HG02870 (cell line): ENCODE measurements at regions not wholly inside any gene's neighbourhood (a gene's known extent, or its start where the extent isn't known, plus 50 kb on each side); places are given as distances from the start of the nearest gene placed in this dataset.

ENCODE experiments used
- ATAC-seq: cut with Tn5 transposase; IDR thresholded peaks from one replicate; pipeline ENCODE4 v1.9.1; 2021; ENCODE audit warnings: mild to moderate bottlenecking, moderate library complexity; ENCODE audit not compliant: unreplicated experiment

GRCh38 chr1:56167596-56167995 is 411.8 kb downstream of the PLPP3 start:
- ATAC-seq, result no peak

- no peak for ATAC-seq
Measured at GRCh38 chr1:56160773-56161315, 418.5 kb downstream of the PLPP3 start.

- no peak for ATAC-seq
Measured at GRCh38 chr1:56156971-56157876, 422.1 kb downstream of the PLPP3 start.

GRCh38 chr1:56153276-56153675 is 426.1 kb downstream of the PLPP3 start:
- no peak for ATAC-seq

- ATAC-seq, result no peak
Measured at GRCh38 chr1:56152635-56153034, 426.7 kb downstream of the PLPP3 start.

GRCh38 chr1:56151402-56151801 is 428.0 kb downstream of the PLPP3 start:
- no peak for ATAC-seq

GRCh38 chr1:56150441-56151215 is 428.7 kb downstream of the PLPP3 start:
- ATAC-seq, result no peak

- no peak for ATAC-seq
Measured at GRCh38 chr1:56149761-56150160, 429.6 kb downstream of the PLPP3 start.

GRCh38 chr1:56148326-56149193 is 430.8 kb downstream of the PLPP3 start:
- ATAC-seq, result no peak

- no peak for ATAC-seq
Measured at GRCh38 chr1:56147459-56147858, 431.9 kb downstream of the PLPP3 start.

GRCh38 chr1:56147034-56147433 is 432.3 kb downstream of the PLPP3 start:
- no peak for ATAC-seq

GRCh38 chr1:56146449-56146848 is 432.9 kb downstream of the PLPP3 start:
- no peak for ATAC-seq

- no peak for ATAC-seq
Measured at GRCh38 chr1:56145581-56145980, 433.8 kb downstream of the PLPP3 start.

- no peak for ATAC-seq
Measured at GRCh38 chr1:56142301-56142700, 437.1 kb downstream of the PLPP3 start.

- no peak for ATAC-seq
Measured at GRCh38 chr1:56139836-56140235, 439.5 kb downstream of the PLPP3 start.

- no peak for ATAC-seq
Measured at GRCh38 chr1:56137521-56138505, 441.6 kb downstream of the PLPP3 start.

- ATAC-seq, result no peak
Measured at GRCh38 chr1:56137090-56137489, 442.3 kb downstream of the PLPP3 start.

GRCh38 chr1:56135864-56136147 is 443.6 kb downstream of the PLPP3 start:
- peak; percentile 22 for ATAC-seq

GRCh38 chr1:56135069-56135863 is 444.1 kb downstream of the PLPP3 start:
- ATAC-seq, result peak; percentile 78
